H54 (cell line): ENCODE measurements at regions not wholly inside any gene's neighbourhood (a gene's known extent, or its start where the extent isn't known, plus 50 kb on each side); places are given as distances from the start of the nearest gene placed in this dataset.
A peak's percentile ranks its signal among the peaks of the same experiment; 100 is the strongest.

ENCODE experiments used
- DNase-seq: peaks from one replicate; pipeline ENCODE4 v3.0.0; 2011; ENCODE audit warnings: low spot score, mixed read lengths; ENCODE audit not compliant: insufficient read length
- FAIRE-seq: peaks from 3 replicates; lab custom pipeline; 2011; peaks lifted over from hg19 to GRCh38; lab: Jason Lieb, UNC
- POLR2A ChIP-seq: IDR thresholded peaks from 2 replicates; pipeline ENCODE4 v1.6.1; 2011; ENCODE audit warnings: low read depth, mild to moderate bottlenecking, low read length

DNA sequence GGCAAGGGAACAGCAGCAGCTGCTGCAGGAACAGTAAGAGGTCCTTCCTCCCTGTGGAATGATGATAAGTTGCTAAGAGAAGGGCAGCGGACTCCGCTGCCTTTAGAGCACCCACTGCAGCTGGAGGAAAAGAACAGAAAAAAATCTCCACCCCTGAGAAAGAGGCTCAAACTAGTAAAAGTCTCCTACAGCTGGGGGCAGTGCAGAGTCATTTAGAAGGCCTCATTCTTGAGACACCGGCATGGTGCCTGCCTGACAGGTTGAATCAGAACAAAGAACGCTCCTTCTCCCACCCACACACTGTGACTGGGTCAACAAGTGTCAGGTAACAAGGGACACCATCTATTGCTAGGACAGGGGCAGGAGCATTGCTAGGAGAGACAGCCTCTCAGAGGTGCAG is 188.4 kb downstream of the ABHD5 start:
- DNase-seq: no peak
- no peak for TF ChIP-seq POLR2A
- FAIRE-seq: no peak

DNA sequence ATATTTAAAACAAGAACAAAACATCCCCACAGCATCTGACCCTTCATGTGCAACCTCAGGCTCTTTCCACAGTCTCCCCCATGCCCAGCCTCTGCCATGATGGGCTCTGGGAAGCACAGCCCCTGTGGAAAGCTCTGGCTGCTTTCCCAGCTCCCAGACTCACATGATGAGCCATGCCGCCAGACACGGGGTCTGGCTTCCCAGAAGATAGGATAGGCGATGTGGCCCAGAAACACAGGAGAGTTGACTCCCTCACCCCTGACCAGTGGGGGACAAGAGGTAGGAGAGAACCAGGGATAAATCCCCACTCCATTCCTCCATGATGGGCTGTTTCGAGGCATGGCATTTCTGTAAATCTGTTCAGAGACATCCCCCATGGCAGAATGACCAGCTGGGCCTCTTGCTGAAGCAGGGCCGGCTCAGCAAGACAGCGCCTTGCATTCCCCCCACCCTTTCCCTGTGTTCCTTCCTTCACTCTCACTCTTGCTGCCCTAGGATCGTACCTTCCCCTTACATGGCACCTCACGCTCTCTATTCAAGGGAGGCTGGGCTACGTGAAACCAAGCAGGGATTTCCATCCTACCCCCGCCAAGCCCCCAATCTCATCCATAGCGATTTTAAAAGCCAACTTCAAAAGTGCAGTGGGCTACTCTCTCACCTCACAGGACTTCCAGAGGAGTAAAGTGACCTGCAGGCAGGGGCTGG is 192.4 kb downstream of the ABHD5 start:
- FAIRE-seq: no peak
- no peak for TF ChIP-seq POLR2A

GRCh38 chr3:43883729-43884396 is 193.1 kb downstream of the ABHD5 start:
- DNase-seq: no peak
- TF ChIP-seq POLR2A: no peak
- FAIRE-seq: no peak

More for the DNA sequence above, 192.4 kb downstream of the ABHD5 start:
- no peak for DNase-seq

- FAIRE-seq: no peak
- no peak for DNase-seq
- TF ChIP-seq POLR2A: no peak
Observed at GRCh38 chr3:43884581-43884980, 193.8 kb downstream of the ABHD5 start.

DNA sequence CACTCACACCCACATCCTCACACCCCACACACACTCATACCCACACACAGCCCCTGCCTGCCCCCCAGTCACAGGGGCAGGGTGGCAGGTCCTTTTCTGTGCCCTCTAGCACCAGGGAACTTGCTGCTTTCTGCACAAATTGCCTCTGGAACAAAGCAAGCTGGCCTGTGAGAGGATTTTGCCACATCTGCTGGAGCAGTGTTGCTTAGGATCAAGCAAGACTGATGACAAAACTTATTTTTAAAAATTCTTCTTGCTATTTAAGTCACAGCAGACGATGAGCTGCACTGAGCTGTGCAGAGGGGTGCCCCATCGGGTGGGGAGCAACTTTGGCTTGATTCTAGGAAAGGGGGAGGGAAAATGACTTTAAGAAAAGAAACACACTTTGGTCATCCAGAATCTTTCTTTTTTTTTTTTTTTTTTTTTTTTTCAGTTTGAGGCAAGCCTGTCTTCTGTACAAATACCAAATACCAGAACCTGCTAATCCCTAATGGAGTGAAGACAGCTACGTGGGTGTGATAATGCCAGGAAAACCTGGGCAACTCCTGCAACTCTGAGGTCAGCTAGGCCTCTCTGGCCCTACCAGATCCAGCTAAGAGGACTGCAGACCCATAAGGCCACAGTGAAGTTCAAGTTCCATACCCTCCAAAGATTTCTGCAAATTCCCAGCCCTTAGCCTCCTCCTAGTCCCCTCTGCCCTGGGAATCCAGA is 195.3 kb downstream of the ABHD5 start:
- no peak for FAIRE-seq
- TF ChIP-seq POLR2A: no peak
- no peak for DNase-seq

GRCh38 chr3:43892061-43892460 is 201.3 kb downstream of the ABHD5 start:
- FAIRE-seq: no peak
- DNase-seq: no peak
- TF ChIP-seq POLR2A: no peak

DNA sequence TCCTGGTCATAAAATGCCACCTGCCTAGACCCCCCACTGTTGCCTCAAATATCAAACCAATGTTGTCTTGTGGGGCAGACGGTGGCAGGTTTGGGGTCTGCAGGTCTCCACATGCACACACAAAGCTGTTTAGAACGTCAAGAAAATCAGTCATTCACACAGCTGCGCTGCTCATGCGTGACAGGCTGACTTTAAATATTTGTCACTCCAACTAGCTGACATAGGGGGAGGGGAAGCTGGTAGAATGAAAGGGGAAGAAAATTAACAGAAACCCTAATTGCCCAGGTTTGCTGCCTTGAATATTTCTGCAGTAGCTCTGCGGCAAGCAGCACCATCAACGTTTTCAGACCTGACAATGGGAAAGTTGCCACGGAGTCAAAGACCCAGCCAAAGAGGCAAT is 201.8 kb downstream of the ABHD5 start:
- DNase-seq (no peak), FAIRE-seq (no peak)
- TF ChIP-seq POLR2A: no peak

GRCh38 chr3:43893727-43894126 is 203.0 kb downstream of the ABHD5 start:
- TF ChIP-seq POLR2A: no peak
- FAIRE-seq: no peak
- DNase-seq: no peak

DNA sequence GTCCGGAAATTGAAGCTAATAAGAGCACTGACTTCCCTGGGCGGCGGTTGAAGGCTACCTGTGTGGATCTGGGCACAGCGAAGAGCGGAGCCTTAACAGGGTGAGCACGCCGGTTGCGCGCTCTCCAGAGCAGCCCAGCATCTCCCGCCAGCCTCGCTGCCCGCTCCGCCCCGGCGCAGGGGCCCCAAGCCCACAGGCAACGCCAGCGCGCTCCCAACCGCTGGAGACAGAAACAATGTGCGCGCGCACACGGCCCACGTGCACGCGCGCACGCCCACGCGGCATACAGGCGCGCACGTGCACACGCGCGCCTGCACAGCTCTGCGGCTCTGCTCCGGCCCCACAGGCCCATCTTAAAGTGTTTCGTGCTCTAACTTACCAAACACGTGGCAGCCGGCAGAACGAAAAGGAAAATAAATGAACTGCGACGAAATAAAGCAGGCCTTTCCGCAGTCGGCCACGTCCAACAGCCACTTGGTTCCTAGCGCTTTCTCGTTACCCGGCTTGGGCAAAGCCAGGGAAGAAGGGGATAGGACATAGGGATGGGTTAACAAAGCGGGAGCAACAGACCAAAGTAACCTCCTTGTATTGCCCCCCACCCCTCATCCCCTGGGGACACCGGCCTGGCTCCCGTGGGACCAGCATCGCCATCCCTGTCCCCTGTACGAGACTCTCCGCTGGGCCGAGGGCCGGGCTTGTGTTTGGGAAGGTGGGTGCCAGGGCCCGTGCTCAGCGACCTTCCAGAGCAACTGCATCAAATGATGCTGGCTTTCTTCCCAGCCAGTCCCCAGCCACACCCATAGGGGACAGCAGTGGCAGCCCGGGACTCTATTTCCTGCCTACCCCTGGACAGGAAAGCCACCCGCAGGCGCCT is 203.7 kb downstream of the ABHD5 start:
- FAIRE-seq (no peak), DNase-seq (peak; percentile 64)
- peak; percentile 55 for TF ChIP-seq POLR2A

DNA sequence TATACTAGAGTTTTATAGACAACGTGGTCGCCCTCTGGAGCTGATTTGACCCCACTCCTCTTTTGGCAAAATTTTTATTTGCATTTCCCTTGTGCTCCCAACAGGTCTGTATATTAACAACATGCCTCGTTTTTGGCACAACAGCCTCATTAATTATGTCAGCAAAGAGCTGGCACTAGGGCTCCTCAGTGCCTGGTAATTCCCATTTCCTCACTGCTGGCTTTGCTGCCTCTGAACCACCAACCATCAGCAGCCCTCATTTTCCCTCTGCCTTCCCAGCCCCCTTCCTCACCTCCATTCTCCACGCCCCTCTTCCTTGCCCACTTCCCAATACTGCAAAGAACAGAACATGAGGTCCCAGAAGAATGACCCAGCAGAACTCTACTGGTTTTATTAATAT is 204.8 kb downstream of the ABHD5 start:
- no peak for FAIRE-seq
- DNase-seq: no peak
- no peak for TF ChIP-seq POLR2A

DNA sequence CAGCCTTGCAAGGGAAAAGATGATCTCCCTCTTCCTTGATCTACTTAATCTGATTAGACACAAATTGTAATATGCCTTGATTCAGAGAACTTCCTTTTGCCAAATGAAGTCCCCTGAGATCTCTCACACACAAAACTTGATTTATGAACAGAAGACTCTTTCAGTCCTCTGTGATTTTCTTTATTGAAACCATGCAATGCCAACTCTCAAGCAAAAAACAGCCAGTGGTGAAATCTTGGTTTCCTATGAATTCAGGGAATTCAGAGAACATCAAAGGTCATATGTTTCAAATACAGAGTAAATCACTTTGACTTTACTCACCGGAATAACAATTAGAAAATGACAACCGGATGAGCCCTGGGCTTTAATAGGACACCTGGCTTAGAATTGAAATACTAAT is 211.7 kb downstream of the ABHD5 start:
- TF ChIP-seq POLR2A: no peak
- DNase-seq (no peak), FAIRE-seq (no peak)

GRCh38 chr3:43905157-43905556 is 214.4 kb downstream of the ABHD5 start:
- TF ChIP-seq POLR2A: no peak
- FAIRE-seq (no peak), DNase-seq (no peak)

GRCh38 chr3:43906849-43907507 is 216.2 kb downstream of the ABHD5 start:
- no peak for DNase-seq
- TF ChIP-seq POLR2A: no peak
- no peak for FAIRE-seq
